ENCODE measurements at regions not wholly inside any gene's neighbourhood (a gene's known extent, or its start where the extent isn't known, plus 50 kb on each side); places are given as distances from the start of the nearest gene placed in this dataset.

DNA sequence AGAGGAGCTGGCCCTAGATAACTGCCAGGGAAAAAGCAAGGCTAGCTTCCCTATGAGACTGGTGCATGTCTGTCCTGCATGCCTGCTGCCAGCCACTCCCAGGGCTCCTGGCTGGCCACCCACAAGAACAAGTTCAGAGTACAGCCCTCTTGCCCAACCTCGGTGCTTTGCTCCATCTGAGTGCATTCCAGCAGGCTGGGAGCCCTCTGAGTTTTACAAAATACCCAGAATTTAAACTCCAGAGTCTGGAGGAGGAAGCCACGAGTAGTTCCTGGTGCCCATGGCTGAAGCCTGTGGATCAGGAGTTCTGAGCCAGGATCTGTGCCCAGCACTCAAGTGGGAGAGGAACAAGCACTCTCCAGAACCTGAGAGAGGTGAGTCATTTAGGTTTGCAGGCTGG is 111.6 kb downstream of the MAGEE2 start:
- no peaks in the 10 kb centered on the region for H3K27me3 ChIP-seq
- no peaks in the 10 kb centered on the region for H3K36me3 ChIP-seq
- H3K27ac ChIP-seq = no peak overlapping the region
- DNase-seq (peak; percentile 70), ATAC-seq (peak; percentile 99)
- no peaks in the 10 kb centered on the region for H3K9me3 ChIP-seq
- TF ChIP-seq, protein P1, sequence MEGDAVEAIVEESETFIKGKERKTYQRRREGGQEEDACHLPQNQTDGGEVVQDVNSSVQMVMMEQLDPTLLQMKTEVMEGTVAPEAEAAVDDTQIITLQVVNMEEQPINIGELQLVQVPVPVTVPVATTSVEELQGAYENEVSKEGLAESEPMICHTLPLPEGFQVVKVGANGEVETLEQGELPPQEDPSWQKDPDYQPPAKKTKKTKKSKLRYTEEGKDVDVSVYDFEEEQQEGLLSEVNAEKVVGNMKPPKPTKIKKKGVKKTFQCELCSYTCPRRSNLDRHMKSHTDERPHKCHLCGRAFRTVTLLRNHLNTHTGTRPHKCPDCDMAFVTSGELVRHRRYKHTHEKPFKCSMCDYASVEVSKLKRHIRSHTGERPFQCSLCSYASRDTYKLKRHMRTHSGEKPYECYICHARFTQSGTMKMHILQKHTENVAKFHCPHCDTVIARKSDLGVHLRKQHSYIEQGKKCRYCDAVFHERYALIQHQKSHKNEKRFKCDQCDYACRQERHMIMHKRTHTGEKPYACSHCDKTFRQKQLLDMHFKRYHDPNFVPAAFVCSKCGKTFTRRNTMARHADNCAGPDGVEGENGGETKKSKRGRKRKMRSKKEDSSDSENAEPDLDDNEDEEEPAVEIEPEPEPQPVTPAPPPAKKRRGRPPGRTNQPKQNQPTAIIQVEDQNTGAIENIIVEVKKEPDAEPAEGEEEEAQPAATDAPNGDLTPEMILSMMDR (IDR thresholded peaks at IDR 0.05) = no peak
- no peak overlapping the region for H3K4me3 ChIP-seq
- no peaks in the 10 kb centered on the region for H3K4me1 ChIP-seq
- intact Hi-C loops (cut with DNase I) = no loop called here

GRCh38 chrX:75655627-75656026 is 129.4 kb downstream of the MAGEE2 start:
- intact Hi-C loops (cut with DNase I) = no loop called here
- H3K27me3 ChIP-seq = no peaks in the 10 kb centered on the region
- no peak for ATAC-seq

DNA sequence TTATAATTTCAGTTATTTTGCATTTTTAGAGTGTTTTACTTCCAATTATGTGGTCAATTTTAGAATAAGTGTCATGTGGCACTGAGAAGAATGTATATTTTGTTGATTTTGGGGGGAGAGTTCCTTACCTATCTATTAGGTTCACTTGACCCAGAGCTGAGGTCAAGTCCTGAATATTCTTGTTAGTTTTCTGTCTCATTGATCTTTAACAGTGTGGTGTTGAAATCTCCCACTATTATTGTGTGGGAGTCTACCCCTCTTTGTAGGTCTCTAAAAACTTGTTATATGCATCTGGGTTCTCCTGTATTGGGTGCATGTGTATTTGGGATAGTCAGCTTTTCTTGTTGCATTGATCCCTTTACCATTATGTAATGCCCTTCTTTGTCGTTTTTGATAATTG is 127.0 kb upstream of the ZDHHC15 start:
- ATAC-seq (no peak), DNase-seq (no peak)
- Histone ChIP-seq H3K36me3 (no peaks in the 10 kb centered on the region), H3K4me3 (no peak overlapping the region), H3K27ac (no peak overlapping the region), H3K27me3 (no peaks in the 10 kb centered on the region), H3K4me1 (no peaks in the 10 kb centered on the region), H3K9me3 (no peaks in the 10 kb centered on the region)
- TF ChIP-seq, protein P1 (IDR thresholded peaks at IDR 0.05) = no peak
- intact Hi-C loops (cut with DNase I) = no loop called here

More at GRCh38 chrX:75655627-75656026, 129.4 kb downstream of the MAGEE2 start:
- H3K4me3 ChIP-seq = no peak overlapping the region
- no peaks in the 10 kb centered on the region for H3K4me1 ChIP-seq
- H3K36me3 ChIP-seq = no peaks in the 10 kb centered on the region
- TF ChIP-seq, protein P1 (IDR thresholded peaks at IDR 0.05) = no peak
- H3K9me3 ChIP-seq = no peaks in the 10 kb centered on the region
- no peak for DNase-seq
- H3K27ac ChIP-seq = no peak overlapping the region

DNA sequence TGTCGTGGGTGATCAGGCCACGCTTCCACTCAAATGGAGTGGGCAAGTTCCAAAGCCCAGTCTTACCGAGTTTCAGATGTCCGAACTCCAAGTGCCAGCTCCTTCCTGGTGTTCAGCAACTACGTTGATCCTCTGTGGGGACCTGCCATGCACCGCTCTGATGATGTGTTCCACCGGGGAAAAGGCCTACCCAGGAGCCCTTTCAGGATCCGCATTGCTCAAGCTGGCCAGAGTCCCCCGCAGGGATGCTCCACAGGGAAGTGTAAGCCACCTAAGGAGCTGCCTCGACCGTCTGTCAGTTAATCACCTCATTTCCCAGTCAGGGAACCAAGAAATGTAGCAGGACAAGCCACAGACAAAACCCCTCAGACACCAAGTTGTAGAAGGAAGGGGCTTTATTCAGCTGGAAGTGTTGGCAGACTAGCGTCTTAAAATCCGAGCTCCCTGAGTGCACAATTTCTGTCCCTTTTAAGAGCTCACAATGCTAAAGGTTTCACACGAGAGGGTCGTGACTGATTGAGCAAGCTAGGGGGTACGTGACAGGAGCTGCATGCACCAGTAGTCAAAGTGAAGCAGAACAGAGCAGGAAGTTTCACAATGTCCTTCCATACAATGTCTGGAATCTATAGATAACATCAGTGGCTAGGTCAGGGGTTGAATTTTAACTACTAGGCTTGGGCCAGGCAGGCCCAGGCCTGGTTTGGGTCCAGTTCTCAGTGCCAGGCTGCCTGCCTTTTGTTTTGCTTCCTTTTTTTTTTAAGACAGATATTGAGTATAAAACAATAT is 126.2 kb upstream of the ZDHHC15 start:
- no peaks in the 10 kb centered on the region for H3K36me3 ChIP-seq
- H3K4me3 ChIP-seq = no peak overlapping the region
- H3K27me3 ChIP-seq = no peaks in the 10 kb centered on the region
- TF ChIP-seq, protein P1 (IDR thresholded peaks at IDR 0.05) = no peak
- no peaks in the 10 kb centered on the region for H3K9me3 ChIP-seq
- DNase-seq (no peak), ATAC-seq (no peak)
- intact Hi-C loops (cut with DNase I) = no loop called here
- no peak overlapping the region for H3K27ac ChIP-seq
- no peaks in the 10 kb centered on the region for H3K4me1 ChIP-seq

- intact Hi-C loops (cut with DNase I) = no loop called here
- Histone ChIP-seq H3K4me1 (no peaks in the 10 kb centered on the region), H3K36me3 (no peaks in the 10 kb centered on the region), H3K9me3 (no peaks in the 10 kb centered on the region), H3K27me3 (no peaks in the 10 kb centered on the region), H3K4me3 (no peak overlapping the region), H3K27ac (no peak overlapping the region)
- DNase-seq = no peak
- TF ChIP-seq, protein P1 (IDR thresholded peaks at IDR 0.05) = no peak
- ATAC-seq = no peak
Observed at GRCh38 chrX:75642811-75643361, 120.0 kb upstream of the ZDHHC15 start.
